ENCODE measurements at regions not wholly inside any gene's neighbourhood (a gene's known extent, or its start where the extent isn't known, plus 50 kb on each side); places are given as distances from the start of the nearest gene placed in this dataset.

DNA sequence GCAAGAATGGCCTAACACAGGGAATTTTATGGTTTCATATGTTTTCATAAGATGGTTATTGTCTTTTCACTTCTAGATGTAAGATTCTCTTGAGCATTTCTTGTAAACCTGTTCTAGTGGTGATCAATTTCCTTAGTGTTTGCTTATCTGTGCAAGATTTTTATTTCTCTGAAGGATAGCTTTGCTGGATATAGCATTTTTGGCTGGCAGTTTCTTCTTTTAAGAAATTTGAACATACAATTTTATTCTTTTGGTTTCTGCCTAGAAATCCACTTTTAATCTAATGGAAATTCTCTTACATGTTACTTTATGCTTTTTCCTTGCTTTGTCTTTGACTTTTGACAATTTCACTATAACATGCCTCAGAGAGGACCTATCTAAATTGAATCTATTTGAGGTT lies 276.5 kb upstream of the SFRP2 start (continued):
- TF ChIP-seq GABPA (IDR thresholded peaks at IDR 0.05; ENCODE audit: borderline replicate concordance, insufficient read depth, low read length) (no peak), JUND (IDR thresholded peaks at IDR 0.05; ENCODE audit: low read length) (no peak), TAF7 (optimal IDR thresholded peaks at IDR 0.05; ENCODE audit: borderline replicate concordance, low read depth, low read length) (no peak), SP1 (IDR thresholded peaks at IDR 0.05; ENCODE audit: low read depth, low read length) (no peak), CHD1 (IDR thresholded peaks at IDR 0.05; ENCODE audit: low read depth, low read length) (no peak)
- TF ChIP-seq, protein P1, sequence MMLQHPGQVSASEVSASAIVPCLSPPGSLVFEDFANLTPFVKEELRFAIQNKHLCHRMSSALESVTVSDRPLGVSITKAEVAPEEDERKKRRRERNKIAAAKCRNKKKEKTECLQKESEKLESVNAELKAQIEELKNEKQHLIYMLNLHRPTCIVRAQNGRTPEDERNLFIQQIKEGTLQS (IDR thresholded peaks at IDR 0.05; ENCODE audit: insufficient read depth, low read depth, low read length) = no peak

Measured in H1 (cell line).